IPS-NIHi11 (cell line): ENCODE measurements at regions not wholly inside any gene's neighbourhood (a gene's known extent, or its start where the extent isn't known, plus 50 kb on each side); places are given as distances from the start of the nearest gene placed in this dataset.

Source experiments
- DNase-seq: peaks from one replicate; pipeline ENCODE4 v3.0.0; 2012; ENCODE audit warnings: mixed read lengths, low spot score

- no peak for DNase-seq
These were observed 128.0 kb downstream of the TMA16 start for GRCh38 chr4:163622379-163623035.

GRCh38 chr4:163623787-163624186 lies 129.3 kb downstream of the TMA16 start:
- DNase-seq: no peak

DNA sequence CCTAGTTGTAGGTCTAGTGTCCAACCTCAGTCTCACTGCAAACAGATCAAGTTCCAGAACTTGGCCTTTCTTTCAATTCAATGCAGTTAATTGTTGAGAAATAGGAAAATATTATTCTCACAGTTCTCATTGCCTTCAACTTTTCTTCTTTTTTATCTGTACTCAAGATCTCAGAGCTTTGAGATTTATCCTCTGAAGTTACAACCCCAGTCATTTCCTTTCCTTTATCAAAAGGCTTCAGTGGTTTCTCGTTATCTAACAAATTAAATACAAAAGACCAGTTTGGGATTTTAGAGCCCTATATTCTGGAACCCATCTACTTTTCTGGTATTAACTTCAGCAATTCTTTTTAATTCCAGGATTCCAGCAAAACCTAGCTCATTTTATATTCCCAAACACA lies 130.2 kb downstream of the TMA16 start:
- DNase-seq: no peak

DNA sequence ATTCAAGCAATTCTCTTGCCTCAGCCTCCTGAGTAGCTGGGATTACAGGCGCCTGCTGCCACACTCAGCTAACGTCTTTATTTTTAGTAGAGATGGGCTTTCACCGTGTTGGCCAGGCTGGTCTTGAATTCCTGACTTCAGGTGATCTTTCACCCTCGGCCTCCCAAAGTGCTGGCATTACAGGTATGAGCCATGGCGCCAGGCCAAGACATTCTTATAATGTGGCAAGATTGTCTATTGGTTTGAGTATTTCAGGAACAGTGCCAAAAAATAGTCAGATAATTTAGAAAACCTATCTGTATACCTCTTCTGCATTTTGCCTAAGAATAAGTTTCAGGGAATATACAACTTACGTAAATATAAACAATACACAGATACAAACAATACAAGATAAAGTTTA lies 136.8 kb downstream of the TMA16 start:
- DNase-seq: no peak

DNA sequence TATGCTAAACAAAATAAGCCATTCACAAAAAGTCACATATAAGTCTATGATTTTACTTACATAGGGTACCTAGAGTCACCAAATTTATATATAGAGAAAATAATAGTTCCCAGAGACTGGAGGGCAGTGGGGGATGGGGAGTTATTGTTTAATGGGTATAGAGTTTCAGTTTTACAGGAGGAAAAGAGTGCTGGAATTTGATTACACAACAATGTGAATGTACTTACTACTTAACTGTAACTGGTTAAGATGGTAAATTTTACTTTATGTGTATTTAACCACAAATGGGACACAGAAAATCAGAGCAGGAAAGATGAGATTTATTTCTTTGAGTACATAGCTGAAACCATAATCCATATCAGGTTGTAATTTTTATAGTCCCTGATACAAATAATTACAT lies 144.4 kb downstream of the TMA16 start:
- no peak for DNase-seq

DNA sequence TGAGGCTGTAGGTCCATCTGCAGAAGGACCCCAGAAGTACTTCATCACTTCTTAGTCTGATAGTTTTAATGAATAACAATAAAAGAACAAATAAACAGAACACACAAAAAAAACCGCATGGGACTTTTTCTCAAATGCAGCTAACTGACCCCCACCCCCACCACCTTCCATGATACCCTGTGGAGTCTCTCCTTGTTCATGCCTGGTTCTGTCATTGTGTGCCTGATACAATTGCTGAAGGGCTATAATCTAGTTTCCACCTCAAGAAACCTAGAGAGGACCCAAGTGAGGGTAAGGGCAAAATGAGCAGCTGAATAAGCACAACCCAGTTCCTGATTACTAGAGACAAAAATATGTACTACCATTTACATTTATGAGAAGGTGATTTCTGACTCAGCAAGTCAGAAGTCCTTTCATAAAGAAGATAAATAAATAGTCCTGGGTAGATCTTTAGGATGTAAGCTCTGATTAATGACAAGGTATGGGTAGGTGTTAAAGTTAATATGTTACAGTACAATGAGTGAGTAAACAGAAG lies 155.1 kb downstream of the TMA16 start:
- no peak for DNase-seq

DNA sequence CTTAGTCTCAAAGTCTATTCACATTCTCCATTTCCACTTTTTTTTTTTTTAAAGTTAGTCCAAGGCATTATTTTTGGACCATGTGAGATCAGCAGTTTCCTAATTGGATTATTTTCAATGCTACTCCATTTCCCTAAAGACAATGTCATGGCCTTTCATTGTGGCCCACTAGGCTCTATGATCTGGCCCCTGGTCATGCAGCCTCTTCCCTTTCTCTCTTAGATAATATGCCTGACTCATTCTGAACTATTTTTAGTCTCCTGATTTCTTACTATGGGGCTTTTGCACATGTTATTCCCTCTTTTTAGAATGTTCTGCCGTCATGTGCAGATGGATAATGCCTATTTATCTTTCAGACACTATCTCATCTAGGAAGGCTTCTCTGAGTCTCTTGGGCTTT lies 157.3 kb downstream of the TMA16 start:
- no peak for DNase-seq

DNA sequence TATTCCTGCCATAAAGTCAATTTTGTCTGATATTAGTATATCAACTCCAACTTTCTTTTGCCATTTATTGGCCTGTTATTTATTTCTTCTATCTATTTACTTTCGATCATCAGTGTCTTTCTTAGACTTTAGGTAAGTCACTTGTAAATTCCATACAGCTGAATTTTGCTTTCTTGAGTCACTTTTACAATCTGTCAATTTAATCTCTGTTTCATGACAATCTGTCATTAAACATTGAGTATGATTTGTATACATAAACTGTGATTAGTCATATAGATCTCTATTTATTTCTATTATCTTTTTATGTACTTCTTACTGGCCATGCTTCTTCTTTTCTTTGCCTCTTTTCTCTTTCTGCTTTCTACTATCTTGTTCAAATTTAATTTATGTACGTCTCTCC lies 160.1 kb downstream of the TMA16 start:
- no peak for DNase-seq

GRCh38 chr4:163660636-163661035 lies 166.1 kb downstream of the TMA16 start:
- no peak for DNase-seq

- no peak for DNase-seq
These were observed 168.3 kb downstream of the TMA16 start for GRCh38 chr4:163662768-163663167.

DNA sequence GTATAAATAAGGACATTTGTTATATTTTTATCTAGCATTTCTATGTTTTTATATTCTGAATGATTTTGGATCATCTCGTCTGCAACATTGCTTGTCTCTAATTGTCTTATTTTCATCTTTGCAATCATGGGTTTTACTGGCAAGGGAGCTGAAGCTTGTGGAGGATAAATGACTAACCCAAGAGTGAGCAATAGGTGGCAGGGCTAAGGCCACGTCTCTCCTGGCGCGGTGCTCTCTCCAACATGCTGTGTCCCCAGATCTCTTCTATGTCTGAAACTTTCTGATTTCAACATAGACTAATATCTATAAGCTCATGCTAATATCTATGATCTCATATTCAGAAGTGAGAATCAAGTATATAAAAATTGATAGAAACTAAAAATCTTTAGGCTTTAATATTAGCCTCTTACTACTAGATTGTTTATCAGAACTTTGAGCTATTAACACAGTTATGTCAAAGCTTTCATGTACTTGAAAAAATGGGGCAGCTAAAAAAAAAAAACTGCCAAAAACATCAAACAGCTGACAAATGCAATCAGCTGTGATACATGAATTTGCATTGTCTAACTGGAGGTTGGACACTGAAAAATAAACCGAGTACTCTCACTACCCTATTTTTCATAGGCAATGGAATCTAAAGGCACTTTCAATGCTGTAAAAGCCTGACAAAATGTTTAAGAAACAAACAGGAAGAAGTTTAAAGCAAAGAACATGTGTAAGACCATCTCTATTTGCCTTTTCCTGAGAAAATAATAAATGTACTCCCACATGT lies 169.2 kb downstream of the TMA16 start:
- no peak for DNase-seq

- DNase-seq: no peak
These were observed 170.6 kb downstream of the TMA16 start for GRCh38 chr4:163665101-163665500.

DNA sequence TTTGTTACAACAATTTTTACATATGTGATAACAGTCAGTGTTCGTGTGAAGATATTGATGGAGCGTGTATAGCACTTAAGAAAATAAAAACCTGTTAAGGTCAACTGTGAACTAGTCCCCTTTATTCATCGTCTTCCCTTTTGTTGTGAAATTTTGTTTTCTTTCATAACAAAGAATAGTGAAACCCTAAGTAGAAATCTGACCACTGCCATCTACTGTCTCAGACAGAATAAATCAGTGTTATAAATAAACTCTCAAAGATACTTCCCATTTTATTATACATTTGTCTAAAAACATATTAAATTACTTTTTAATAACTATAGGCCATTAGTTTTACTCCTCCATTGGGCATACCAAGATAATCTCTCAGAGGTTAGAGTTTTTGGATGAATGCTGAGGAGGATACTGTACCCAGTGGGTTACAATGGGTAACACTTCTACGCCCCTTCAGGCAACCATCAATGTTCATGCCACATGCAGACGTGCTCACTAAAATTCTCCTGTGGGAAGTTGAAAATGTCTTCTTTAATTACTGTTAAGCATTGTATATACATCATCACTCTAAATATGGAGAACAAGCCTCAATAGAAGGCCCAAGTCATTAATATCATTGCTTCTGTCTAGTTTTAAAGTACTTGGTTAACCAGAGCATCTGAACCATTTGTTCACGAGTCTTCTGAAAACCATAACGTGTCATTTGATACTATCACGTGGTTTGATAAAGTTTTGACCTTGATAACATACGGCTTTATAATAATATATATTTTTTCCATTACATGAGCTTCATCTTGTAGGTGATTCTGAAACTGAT lies 171.2 kb downstream of the TMA16 start:
- DNase-seq: no peak

DNA sequence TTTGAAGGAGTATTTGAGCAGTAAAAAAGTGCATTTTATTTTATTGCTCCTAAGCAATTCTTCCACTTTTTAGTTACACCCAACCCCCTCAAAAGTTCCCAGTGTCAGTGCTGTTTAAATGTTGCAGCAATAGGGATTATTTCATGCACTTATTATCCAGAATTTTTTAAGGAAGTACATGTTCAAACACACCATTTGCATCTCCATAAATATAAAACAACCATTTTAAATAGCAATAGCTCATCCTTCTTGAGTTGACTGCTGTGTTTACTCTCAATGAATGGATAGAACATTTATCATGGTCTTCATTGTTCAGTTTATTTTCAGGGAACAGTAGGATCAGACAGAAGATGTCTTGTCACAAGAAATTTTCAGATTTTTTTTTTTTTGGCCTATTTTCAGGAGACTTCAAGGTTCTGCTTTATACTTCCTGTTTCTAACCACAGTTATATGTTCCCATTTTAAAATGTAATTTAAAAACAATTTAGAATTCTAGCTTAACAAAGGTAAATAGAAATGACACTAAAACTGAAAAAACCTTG lies 171.9 kb downstream of the TMA16 start:
- DNase-seq: no peak

DNA sequence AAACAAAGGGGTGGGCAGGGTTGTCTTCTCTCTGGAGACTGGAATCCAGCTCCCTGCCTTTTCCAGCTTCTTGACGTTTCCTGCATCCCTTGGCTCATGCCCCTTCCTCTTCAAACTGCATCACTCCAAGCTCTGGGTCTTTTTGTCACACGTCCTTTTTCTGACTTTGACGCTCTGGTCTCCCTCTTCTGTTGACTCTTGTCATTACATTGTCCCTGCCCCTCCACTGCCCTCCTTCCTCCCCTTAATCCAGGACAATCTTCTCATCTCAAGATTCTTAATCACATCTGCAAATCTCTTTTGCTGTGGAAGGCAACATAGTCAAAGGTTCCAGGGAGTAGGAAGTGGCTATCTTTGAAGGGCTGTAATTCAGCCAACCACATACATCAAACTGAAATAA lies 178.3 kb downstream of the TMA16 start:
- no peak for DNase-seq

GRCh38 chr4:163673848-163674697 lies 179.6 kb downstream of the TMA16 start:
- no peak for DNase-seq

DNA sequence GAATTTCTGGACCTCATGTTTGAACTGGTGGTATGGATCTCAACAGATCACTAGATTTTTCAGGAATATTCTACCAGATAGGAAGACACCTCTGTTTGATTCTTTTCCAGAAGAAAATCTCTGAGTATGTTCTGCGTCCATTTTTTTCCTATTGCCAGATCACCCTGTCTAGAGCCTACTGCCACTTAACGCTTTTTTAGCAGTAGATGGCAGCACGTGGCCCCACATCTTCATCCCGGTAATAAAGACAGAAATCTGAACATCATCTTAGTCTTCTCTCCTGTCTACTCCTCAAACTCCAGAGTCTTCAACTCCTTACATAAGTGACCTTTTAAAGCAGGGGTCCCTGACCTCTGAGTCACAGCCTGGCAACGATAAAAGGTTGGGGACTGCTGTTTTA lies 184.7 kb downstream of the TMA16 start:
- peak; percentile 20 for DNase-seq

- no peak for DNase-seq
These were observed 186.1 kb downstream of the TMA16 start for GRCh38 chr4:163680386-163681098.

GRCh38 chr4:163681208-163681821 lies 186.8 kb downstream of the TMA16 start:
- DNase-seq: peak; percentile 56

DNA sequence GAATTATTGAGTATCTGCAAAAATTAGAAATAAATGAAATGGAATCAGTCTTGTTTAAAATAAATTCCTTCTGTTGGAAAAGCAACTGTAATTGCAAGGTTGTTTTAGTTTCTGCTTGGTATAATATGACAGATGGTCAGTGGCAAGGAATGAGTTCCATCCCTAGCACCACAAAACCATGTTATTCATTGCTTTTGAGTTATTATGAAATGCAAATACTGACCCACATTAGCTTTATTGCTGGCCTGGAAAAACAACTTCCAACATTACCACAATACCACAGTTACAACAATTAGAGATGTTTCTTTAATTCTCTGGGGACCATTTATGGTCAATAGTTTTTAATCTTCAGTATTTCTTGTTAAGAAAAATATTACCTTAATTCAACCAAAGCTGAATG lies 194.4 kb downstream of the TMA16 start:
- no peak for DNase-seq
